GM20000 (cell line): ENCODE measurements at regions not wholly inside any gene's neighbourhood (a gene's known extent, or its start where the extent isn't known, plus 50 kb on each side); places are given as distances from the start of the nearest gene placed in this dataset.
A peak's percentile ranks its signal among the peaks of the same experiment; 100 is the strongest.

Source experiments
- DNase-seq: peaks from one replicate; pipeline ENCODE4 v3.0.0; 2012; ENCODE audit warnings: low spot score
- TF ChIP-seq, protein P1 (sequence below): IDR thresholded peaks from 2 replicates; pipeline ENCODE4 v1.5.1; 2012; ENCODE audit warnings: mild to moderate bottlenecking, control low read depth; ENCODE audit errors: extremely low read depth, missing control alignments

DNA sequence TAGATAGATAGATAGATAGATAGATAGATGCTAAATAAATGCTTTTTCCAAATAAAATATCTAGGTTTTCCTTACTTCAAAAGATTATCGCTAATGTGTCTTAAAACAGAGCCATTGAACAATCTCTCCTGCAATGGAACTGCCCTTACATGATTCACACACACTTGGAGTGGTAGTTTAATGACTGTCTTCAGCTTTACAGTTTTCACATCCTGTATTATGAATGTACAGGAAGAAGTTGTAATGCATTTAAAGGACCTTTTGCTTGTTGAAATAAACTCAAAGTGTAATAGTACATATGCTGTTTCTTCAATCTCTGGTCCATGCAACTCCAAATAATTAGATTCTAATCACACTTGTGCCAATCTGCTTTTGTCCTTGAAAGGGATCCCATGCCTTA lies 797.6 kb upstream of the CDH2 start:
- DNase-seq = no peak
- TF ChIP-seq, protein P1, sequence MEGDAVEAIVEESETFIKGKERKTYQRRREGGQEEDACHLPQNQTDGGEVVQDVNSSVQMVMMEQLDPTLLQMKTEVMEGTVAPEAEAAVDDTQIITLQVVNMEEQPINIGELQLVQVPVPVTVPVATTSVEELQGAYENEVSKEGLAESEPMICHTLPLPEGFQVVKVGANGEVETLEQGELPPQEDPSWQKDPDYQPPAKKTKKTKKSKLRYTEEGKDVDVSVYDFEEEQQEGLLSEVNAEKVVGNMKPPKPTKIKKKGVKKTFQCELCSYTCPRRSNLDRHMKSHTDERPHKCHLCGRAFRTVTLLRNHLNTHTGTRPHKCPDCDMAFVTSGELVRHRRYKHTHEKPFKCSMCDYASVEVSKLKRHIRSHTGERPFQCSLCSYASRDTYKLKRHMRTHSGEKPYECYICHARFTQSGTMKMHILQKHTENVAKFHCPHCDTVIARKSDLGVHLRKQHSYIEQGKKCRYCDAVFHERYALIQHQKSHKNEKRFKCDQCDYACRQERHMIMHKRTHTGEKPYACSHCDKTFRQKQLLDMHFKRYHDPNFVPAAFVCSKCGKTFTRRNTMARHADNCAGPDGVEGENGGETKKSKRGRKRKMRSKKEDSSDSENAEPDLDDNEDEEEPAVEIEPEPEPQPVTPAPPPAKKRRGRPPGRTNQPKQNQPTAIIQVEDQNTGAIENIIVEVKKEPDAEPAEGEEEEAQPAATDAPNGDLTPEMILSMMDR = no peak

DNA sequence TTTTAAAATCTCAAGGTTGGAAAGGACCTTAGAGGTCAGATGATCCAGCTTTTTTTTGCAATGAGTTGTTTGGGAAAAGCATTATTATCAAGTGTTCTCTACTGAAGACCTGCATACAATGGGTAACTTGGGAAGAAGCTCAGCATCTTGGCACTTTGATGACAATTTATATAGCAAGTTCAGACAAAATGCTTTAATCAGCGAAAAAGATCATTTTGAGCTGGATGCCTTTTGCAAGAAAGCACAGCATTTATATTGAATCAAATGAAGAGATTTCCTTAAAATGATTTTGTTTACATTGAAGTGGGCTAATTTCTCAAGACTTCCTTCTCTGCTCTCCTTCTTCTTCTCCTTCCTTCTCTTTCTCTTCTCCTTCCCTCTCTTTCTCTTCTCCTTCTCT lies 796.4 kb upstream of the CDH2 start:
- TF ChIP-seq, protein P1 = no peak
- no peak for DNase-seq

DNA sequence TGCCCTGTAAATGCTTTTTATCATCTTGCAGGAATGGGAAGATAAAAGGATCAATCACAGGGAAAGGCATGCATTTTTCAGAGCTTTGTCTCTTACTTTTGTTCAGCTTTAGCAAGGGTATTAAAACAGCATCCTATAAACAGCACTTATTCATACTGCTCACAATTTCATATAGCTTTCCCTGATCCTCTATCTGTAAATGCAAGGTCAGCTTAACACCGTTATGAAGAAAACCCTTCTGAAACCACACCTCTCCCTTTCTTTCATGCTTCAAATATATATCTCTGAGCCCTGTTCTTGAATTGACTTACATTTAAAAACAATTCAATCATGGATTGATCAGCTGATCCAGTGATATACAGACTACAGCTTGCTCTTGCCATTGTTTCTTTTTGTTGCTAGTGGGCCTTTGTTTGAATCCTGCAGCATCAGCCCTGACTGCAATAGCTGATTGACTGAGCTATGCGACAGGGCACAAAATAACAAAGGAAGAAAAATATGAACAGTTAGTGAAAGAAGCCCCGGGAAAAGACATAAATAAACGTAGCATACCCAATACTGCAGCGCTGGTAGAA lies 795.5 kb upstream of the CDH2 start:
- TF ChIP-seq, protein P1 = no peak

DNA sequence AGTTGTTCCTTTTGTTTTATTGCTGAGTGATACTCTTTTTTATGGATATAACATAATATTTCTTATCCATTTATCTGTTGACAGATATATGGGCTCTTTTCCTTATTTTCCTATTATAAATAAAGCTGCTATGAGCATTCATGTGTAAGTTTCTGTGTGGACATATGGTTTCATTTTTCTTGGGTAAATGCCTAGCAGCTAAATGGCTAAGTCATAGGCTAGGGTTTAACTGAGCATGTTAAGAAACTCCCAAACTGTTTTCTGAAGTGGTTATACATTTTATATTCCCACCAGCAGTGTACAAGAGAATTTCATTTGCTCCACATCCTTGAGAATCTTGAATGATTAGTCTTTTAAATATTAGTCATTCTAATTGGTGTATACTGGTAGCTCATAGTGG lies 786.6 kb upstream of the CDH2 start:
- TF ChIP-seq, protein P1 = no peak
- no peak for DNase-seq

More for the DNA sequence above, 795.5 kb upstream of the CDH2 start:
- DNase-seq = no peak

DNA sequence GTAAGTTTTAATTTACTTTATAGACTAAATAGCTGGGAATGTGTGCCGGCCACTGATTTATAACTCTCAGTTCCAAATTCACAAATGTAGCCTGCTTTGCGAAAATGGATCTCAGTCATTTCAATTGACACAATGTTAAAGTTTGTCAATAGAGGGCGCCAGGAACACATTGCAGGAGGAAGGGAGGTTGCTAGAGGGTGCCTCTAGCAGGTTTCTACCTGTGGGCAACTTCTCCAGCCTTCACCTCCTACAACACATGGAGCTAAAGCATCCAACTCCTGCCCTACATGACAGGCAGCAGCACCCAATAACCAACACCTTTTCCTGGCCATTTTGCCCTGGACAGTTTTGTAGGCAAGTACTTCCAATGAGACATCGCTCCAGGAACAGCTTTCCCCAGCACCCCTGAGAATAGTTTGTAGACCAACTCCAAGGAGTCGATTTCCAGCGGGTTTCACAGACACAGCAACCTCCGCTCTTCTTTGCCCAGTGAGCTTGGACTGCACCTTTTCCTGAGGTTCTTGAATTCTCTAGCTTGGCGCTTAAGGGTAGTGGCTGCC lies 784.8 kb upstream of the CDH2 start:
- TF ChIP-seq, protein P1 = peak; percentile 9
- no peak for DNase-seq

DNA sequence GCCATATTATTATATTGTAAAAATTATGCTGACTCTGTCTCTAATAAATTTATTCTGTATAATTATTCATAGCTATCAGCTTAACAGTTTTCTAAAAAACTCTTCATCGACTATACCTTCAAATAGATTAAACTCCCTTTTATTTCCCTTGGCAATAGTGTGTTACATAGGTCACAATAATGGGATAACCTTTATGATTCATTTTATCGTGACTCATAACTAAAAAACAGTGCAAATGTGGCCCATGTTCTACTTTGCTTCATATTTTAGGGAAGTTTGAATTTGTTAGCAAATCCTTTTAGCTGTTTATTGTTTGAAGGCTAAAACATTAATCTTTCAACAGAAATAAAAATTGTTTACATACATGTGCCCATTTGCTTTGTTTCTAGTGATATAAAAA lies 783.2 kb upstream of the CDH2 start:
- no peak for DNase-seq
- TF ChIP-seq, protein P1 = no peak

DNA sequence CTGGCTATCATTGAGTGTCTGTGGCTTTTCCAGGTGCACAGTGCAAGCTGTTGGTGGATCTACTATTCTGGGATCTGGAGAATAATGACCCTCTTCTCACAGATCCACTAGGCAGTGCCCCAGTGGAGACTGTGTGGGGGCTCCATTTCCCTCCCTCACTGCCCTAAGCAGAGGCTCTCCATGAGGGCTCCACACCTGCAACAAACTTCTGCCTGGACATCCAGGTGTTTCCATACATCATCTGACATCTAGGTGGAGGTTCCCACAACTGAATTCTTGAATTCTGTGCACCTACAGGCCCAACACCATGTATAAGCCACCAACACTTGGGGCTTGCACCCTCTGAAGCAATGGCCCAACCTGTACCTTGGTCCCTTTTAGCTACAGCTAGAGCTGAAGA lies 775.4 kb upstream of the CDH2 start:
- no peak for DNase-seq
- TF ChIP-seq, protein P1 = no peak
